GM18951 (cell line): ENCODE measurements at regions not wholly inside any gene's neighbourhood (a gene's known extent, or its start where the extent isn't known, plus 50 kb on each side); places are given as distances from the start of the nearest gene placed in this dataset.
"Not testable (repeated sequence)": the region's sequence is repeated elsewhere in the genome, so short reads cannot be mapped to it uniquely, and the experiment has no call there.

Experiments
- POLR2A ChIP-seq: IDR thresholded peaks from 4 replicates; pipeline ENCODE4 v1.6.1; 2011; ENCODE audit warnings: mild to moderate bottlenecking; ENCODE audit not compliant: insufficient read length, insufficient read depth; ENCODE audit errors: extremely low read depth
- in situ Hi-C: fragments of 300-500 bp; cut with MboI; formaldehyde crosslinking; loops from one replicate; pipeline ENCODE4 v1.12.0; 2022; ENCODE audit warnings: low sequenced_read_pairs, mixed read lengths, inconsistent platforms; ENCODE audit not compliant: unreplicated experiment

GRCh38 chr4:138438608-138439007, 196.5 kb upstream of the SLC7A11 start:
- in situ Hi-C loops: no loop called here
- TF ChIP-seq POLR2A: no peak

DNA sequence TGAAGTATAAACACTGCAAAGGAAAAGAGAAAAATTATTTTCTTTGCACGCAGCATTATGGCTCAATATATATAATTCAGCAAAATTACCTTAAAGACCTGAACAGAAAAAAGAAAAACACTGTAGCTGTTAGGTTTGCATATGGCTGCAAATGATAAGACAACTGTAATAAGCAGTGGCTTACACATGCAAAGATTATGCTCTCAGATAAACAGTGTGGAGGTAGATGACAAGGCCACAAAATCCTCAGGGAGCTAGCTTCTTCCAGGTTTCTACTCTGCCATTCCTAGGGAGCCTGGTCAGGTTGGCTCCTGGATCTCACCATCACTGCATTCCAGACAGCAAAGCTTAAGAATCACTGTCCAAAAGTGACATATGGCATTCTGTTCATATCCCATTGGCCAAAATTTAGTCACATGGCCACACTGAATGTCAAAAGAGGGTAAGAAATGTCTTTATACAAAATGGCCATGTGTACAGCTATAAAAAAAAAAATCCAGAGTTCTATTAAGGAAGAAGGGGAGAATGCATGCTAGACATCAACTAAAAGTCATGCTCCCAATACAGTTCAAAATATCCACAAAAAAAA, 195.2 kb upstream of the SLC7A11 start:
- in situ Hi-C loops: no loop called here
- no peak for TF ChIP-seq POLR2A

DNA sequence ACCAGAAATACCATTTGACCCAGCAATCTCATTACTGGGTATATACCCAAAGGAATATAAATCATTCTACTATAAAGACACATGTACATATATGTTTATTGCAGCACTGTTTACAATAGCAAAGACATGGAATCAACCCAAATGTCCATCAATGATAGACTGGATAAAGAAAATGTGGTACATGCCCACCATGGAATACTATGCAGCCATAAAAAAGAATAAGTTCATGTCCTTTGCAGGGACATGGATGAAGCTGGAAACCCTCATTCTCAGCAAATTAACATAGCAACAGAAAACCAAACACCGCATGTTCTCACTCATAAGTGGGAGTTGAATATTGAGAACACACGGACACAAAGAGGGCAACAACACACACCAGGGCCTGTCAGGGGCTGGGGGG, 193.6 kb upstream of the SLC7A11 start:
- in situ Hi-C loops: not testable (repeated sequence)

- in situ Hi-C loops: not testable (repeated sequence)
These were observed 192.9 kb upstream of the SLC7A11 start for GRCh38 chr4:138435046-138435445.

GRCh38 chr4:138428611-138429010, 186.5 kb upstream of the SLC7A11 start:
- TF ChIP-seq POLR2A: no peak
- in situ Hi-C loops: no loop called here

DNA sequence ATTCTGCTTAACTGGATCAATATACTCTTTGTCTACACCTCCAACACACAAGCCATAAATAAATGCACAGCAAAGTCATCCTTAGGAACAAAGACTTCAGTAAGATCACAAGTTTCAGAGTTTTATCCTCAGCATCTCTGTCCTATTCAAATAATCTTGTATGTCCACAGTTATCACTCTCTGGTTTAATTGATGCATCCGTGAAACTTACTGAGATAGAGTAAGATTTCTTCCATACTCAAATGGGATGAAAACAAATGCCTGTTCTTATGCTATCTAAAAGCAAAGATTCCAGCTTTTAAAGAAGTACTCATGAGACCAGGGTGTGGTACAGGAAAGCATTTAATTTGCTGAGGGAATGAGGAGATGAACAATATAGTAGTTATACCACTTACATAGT, 184.6 kb upstream of the SLC7A11 start:
- in situ Hi-C loops: no loop called here
- no peak for TF ChIP-seq POLR2A

DNA sequence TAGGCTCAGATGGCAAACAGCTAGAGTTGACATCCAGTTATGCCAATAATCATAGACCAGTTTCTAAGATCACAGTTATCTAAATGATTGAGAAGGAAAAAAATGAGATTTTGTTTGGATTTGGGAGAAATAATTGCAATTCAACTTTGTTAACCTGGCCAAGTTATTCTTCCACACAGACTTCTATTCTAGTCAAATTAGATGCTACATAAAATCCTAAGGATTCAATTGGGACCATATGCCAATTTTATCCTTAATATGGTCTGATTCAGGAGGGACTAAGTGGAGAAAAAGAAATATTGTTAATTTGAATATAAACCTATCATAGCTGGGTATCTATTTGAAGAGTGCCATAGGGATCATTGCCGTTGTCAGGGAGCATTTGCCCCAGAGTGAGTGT, 178.3 kb upstream of the SLC7A11 start:
- no peak for TF ChIP-seq POLR2A
- in situ Hi-C loops: no loop called here

- no peak for TF ChIP-seq POLR2A
- in situ Hi-C loops: no loop called here
These were observed 172.1 kb upstream of the SLC7A11 start for GRCh38 chr4:138414202-138414601.

- no peak for TF ChIP-seq POLR2A
- in situ Hi-C loops: no loop called here
These were observed 171.1 kb upstream of the SLC7A11 start for GRCh38 chr4:138413273-138413672.

DNA sequence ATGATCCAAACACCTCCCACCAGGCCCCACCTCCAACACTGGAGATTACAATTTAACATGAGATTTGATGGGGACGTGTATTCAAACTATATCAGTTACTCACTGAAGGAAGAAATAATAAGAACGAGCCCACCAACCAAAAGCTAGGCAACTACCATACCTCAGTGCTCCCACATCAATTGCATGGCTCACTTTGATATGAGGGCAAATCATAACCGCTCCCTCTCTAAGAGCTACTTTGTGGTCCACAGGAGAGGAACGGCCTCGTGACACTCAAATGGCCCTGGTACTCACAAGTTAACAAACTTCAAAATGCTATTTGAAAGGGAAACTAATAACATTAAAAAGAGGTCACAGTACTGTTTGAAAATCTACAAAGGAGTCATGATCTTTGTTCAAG, 170.7 kb upstream of the SLC7A11 start:
- in situ Hi-C loops: no loop called here
- no peak for TF ChIP-seq POLR2A

DNA sequence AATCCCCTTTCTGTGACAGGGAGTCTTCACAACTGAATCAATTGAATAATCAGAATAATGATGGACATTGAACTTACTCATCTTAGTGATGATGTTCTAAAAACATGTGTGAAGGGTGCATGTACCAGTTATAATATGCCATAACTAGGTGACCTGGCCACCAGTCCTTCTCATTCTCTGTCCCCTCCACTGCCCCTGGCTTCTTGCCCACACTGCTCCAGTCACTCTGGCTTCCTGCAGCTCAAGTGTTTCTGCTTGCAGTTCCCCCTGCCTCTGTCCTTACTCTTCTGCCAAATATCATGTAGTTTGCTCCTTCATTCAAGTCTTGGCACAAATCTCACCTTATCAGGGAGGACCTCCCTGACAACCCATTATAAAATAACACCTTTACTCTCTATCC, 168.1 kb upstream of the SLC7A11 start:
- in situ Hi-C loops: no loop called here
- no peak for TF ChIP-seq POLR2A

- TF ChIP-seq POLR2A: no peak
- in situ Hi-C loops: no loop called here
These were observed 167.5 kb upstream of the SLC7A11 start for GRCh38 chr4:138409670-138410069.

- in situ Hi-C loops: no loop called here
- TF ChIP-seq POLR2A: no peak
These were observed 166.6 kb upstream of the SLC7A11 start for GRCh38 chr4:138408758-138409157.

DNA sequence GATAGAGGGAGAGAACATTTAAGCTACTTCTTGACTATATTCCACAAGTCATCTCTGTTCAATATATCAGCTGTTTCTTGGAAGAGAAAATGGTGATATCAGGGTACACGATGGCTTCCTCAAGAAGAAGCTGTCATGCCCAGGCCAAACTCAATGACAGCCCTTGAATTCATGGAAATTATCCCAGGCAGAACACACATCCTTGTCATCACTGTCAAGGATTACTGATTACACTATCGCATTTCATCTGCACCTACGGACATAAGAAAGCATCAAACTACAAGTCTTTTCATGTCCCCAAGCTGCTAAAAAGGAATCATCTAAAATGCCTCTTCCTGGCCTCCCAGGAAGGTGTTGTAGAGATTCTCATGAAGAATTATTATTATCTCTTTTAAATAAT, 165.2 kb upstream of the SLC7A11 start:
- in situ Hi-C loops: no loop called here
- TF ChIP-seq POLR2A: no peak

GRCh38 chr4:138406876-138407275, 164.7 kb upstream of the SLC7A11 start:
- TF ChIP-seq POLR2A: no peak
- in situ Hi-C loops: no loop called here
